ENCODE measurements at regions not wholly inside any gene's neighbourhood (a gene's known extent, or its start where the extent isn't known, plus 50 kb on each side); places are given as distances from the start of the nearest gene placed in this dataset.

GRCh38 chr1:113185463-113186104 is 112.6 kb downstream of the LRIG2 start:
- DNase-seq (no peak), ATAC-seq (no peak)
- Histone ChIP-seq H3K36me3 (replicated peaks in 1 of 2; ENCODE audit: insufficient read depth in 1 of 2, low read depth in 2 of 2) (no peaks in the 10 kb centered on the region), H3K27me3 (no peaks in the 10 kb centered on the region), H3K9me3 (no peaks in the 10 kb centered on the region), H3K4me1 (no peaks in the 10 kb centered on the region), H3K4me3 (no peak overlapping the region), H3K27ac (no peak overlapping the region)
- WGBS, 2 donors, result 76 to 85% methylated on average over 2 of the region's 2 CpGs
- TF ChIP-seq CTCF (IDR thresholded peaks at IDR 0.05) (no peak), POLR2A (IDR thresholded peaks at IDR 0.05) (no peak)
- intact Hi-C loops (cut with DNase I), result no loop called here

- H3K4me3 ChIP-seq, result no peak overlapping the region
- no peak overlapping the region for H3K27ac ChIP-seq
- no peaks in the 10 kb centered on the region for H3K4me1 ChIP-seq
- no peak for ATAC-seq
- H3K9me3 ChIP-seq, result no peaks in the 10 kb centered on the region
- no peaks in the 10 kb centered on the region for H3K27me3 ChIP-seq
- 84 to 92% methylated on average over 3 of the region's 3 CpGs for WGBS, 2 donors
- TF ChIP-seq CTCF (IDR thresholded peaks at IDR 0.05) (no peak), POLR2A (IDR thresholded peaks at IDR 0.05) (no peak)
- no peaks in the 10 kb centered on the region for H3K36me3 ChIP-seq (replicated peaks in 1 of 2; ENCODE audit: insufficient read depth in 1 of 2, low read depth in 2 of 2)
- no peak for DNase-seq
- intact Hi-C loops (cut with DNase I), result no loop called here
Observed at GRCh38 chr1:113190078-113190477, 117.1 kb downstream of the LRIG2 start.

DNA sequence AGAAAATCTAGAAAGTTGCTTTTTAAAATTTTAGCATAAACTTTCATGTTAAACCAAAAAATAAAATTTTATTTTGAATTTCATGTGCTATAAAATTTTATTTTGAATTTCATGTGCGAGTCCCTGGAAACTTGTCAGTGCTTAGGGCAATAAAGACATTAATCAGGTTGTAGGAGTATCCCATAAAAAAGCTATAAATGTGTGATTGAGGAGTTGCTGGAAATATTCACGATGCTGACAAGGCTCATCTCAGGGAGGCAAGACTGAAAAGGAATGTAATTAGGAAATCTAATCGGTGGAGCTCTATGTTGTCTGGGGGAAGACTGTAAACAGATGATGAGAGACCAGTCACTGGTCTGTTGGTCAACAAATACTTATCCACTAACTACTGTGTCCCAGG is 117.9 kb downstream of the LRIG2 start:
- no peak overlapping the region for H3K4me3 ChIP-seq
- H3K27me3 ChIP-seq, result no peaks in the 10 kb centered on the region
- WGBS, 2 donors, result 68% methylated on average over 3 of the region's 3 CpGs
- no peak for DNase-seq
- H3K9me3 ChIP-seq, result no peaks in the 10 kb centered on the region
- H3K27ac ChIP-seq, result no peak overlapping the region
- ATAC-seq, result no peak
- TF ChIP-seq CTCF (IDR thresholded peaks at IDR 0.05), result no peak
- TF ChIP-seq POLR2A (IDR thresholded peaks at IDR 0.05), result no peak
- no peaks in the 10 kb centered on the region for H3K36me3 ChIP-seq (replicated peaks in 1 of 2; ENCODE audit: insufficient read depth in 1 of 2, low read depth in 2 of 2)
- intact Hi-C loops (cut with DNase I), result no loop called here
- no peaks in the 10 kb centered on the region for H3K4me1 ChIP-seq

- Histone ChIP-seq H3K27me3 (no peaks in the 10 kb centered on the region), H3K36me3 (replicated peaks in 1 of 2; ENCODE audit: insufficient read depth in 1 of 2, low read depth in 2 of 2) (no peaks in the 10 kb centered on the region), H3K27ac (no peak overlapping the region), H3K9me3 (no peaks in the 10 kb centered on the region), H3K4me3 (no peak overlapping the region), H3K4me1 (no peaks in the 10 kb centered on the region)
- intact Hi-C loops (cut with DNase I), result no loop called here
- whole genome bisulfite sequencing, 2 donors, result 93% methylated on average over 11 of the region's 11 CpGs
- ATAC-seq (no peak), DNase-seq (no peak)
- TF ChIP-seq CTCF (IDR thresholded peaks at IDR 0.05) (no peak), POLR2A (IDR thresholded peaks at IDR 0.05) (no peak)
Observed at GRCh38 chr1:113191579-113192076, 118.6 kb downstream of the LRIG2 start.

- no peak overlapping the region for H3K4me3 ChIP-seq
- no peaks in the 10 kb centered on the region for H3K36me3 ChIP-seq (replicated peaks in 1 of 2; ENCODE audit: insufficient read depth in 1 of 2, low read depth in 2 of 2)
- no peak overlapping the region for H3K27ac ChIP-seq
- no peak for DNase-seq
- no peaks in the 10 kb centered on the region for H3K4me1 ChIP-seq
- H3K9me3 ChIP-seq, result no peaks in the 10 kb centered on the region
- H3K27me3 ChIP-seq, result no peaks in the 10 kb centered on the region
- no peak for ATAC-seq
- 77 to 100% methylated on average over 2 of the region's 2 CpGs for WGBS, 2 donors
- no peak for TF ChIP-seq CTCF (IDR thresholded peaks at IDR 0.05)
- no peak for TF ChIP-seq POLR2A (IDR thresholded peaks at IDR 0.05)
- intact Hi-C loops (cut with DNase I), result no loop called here
Observed at GRCh38 chr1:113192242-113192641, 119.2 kb downstream of the LRIG2 start.

All from body of pancreas (tissue), 4 donors.